ENCODE measurements at regions not wholly inside any gene's neighbourhood (a gene's known extent, or its start where the extent isn't known, plus 50 kb on each side); places are given as distances from the start of the nearest gene placed in this dataset.

- TF ChIP-seq DBP (CRISPR knock-in tag; IDR thresholded peaks at IDR 0.05; ENCODE audit: not compliant biosample characterization) (no peak), ZNF296 (CRISPR knock-in tag; conservative IDR thresholded peaks at IDR 0.05) (no peak), ATM (IDR thresholded peaks at IDR 0.05; ENCODE audit: borderline replicate concordance) (no peak), CTCF (CRISPR knock-in tag; IDR thresholded peaks at IDR 0.05) (no peak), SUZ12 (IDR thresholded peaks at IDR 0.05; ENCODE audit: low read depth, low read length) (no peak), ZNF17 (CRISPR knock-in tag; IDR thresholded peaks at IDR 0.05) (no peak), ATF3 (CRISPR knock-in tag; IDR thresholded peaks at IDR 0.05) (no peak), ZNF589 (CRISPR knock-in tag; conservative IDR thresholded peaks at IDR 0.05) (no peak), POLR2A (IDR thresholded peaks at IDR 0.05; ENCODE audit: insufficient read depth in 1 of 2, low read depth in 2 of 2, low read length in 2 of 2) (no peak), MAZ (IDR thresholded peaks at IDR 0.05; ENCODE audit: borderline replicate concordance, low read depth, low read length) (no peak), MAZ (CRISPR knock-in tag; IDR thresholded peaks at IDR 0.05; ENCODE audit: low read depth) (no peak)
Measured at GRCh38 chr1:56410405-56410804, 169.0 kb downstream of the PLPP3 start.
